MM.1S (cell line): ENCODE measurements at regions not wholly inside any gene's neighbourhood (a gene's known extent, or its start where the extent isn't known, plus 50 kb on each side); places are given as distances from the start of the nearest gene placed in this dataset.

ENCODE experiments used
- CTCF ChIP-seq: fragments of 300-600 bp; sonication (generic); IDR thresholded peaks from 2 replicates; pipeline ENCODE4 v1.5.1; 2016; ENCODE audit warnings: antibody characterized with exemption, low read length, mixed read lengths
- EZH2 ChIP-seq: fragments of 300-600 bp; sonication (generic); optimal IDR thresholded peaks from 2 replicates; pipeline ENCODE3; 2017; ENCODE audit warnings: low read depth, mild to moderate bottlenecking, antibody characterized with exemption, low read length, mixed read lengths
- EZH2phosphoT487 ChIP-seq: fragments of 300-600 bp; sonication (generic); IDR thresholded peaks from 2 replicates; pipeline ENCODE4 v1.6.1; 2018; ENCODE audit warnings: antibody characterized with exemption, low read length

GRCh38 chrX:113594123-113594841, 753.7 kb upstream of the AMOT start:
- TF ChIP-seq CTCF (no peak), EZH2phosphoT487 (no peak), EZH2 (no peak)
